ENCODE measurements at regions not wholly inside any gene's neighbourhood (a gene's known extent, or its start where the extent isn't known, plus 50 kb on each side); places are given as distances from the start of the nearest gene placed in this dataset.
"Not testable (repeated sequence)": the region's sequence is repeated elsewhere in the genome, so short reads cannot be mapped to it uniquely, and the experiment has no call there.

DNA sequence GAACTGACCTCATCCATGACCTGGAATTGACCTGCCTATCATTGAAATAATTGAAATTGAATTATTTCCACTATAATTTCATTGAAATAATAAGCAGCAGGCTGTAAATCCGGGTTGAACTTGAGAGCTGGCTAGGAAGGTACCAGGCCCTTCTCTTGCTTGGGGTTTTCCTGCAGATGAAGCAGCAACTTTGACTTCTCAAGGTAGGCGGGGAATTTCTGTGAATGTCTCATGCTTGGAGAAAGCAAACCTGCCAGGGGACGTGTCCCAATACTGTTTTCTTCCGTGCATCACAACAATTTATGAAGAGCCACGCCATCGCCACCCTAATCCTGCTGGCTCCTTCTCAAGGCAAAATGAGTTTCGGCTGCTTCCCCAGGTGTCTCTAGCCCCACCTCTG is 97.5 kb upstream of the XYLT1 start:
- no peak for DNase-seq

DNA sequence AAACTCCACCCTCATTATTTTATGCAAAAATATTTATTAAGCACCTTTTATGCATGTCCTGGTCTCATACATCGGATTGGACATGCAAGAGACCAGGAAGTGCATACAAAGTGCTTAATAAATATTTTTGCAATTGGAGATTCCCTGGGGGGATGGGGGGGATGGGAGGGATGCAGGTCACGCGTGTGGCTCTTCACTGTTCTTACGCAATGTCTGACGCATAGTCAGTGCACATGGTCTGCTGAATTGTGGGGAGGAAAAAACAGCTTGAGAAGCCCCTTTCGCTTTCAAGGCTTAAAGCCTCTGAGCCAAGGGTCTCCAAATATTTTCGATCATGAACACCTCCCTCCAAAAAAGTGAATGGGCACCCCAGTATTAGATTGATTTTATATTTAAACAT is 96.7 kb upstream of the XYLT1 start:
- no peak for DNase-seq

- no peak for DNase-seq
Measured at GRCh38 chr16:17566656-17567450, 96.1 kb upstream of the XYLT1 start.

- no peak for DNase-seq
Measured at GRCh38 chr16:17566075-17566474, 95.3 kb upstream of the XYLT1 start.

- DNase-seq, result no peak
Measured at GRCh38 chr16:17565605-17566004, 94.8 kb upstream of the XYLT1 start.

DNA sequence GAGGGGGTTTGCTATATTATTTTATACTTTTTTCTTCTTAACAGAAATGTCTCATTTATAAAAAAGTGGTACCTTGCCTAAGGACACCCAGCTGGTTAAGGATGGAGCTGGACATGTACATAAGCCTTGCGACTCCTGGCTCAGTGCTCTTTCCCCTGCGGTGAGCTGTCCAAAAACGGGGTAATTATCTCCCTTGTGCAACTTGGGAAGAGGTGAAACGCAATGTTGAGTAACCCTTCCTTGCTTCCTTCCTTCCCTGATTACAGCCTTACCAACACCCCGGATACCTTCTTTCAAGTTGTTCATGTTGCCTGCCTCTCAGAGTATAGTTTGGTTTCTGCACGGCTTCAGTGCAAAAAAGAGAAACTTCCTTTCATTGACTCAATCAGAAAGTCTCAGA is 94.1 kb upstream of the XYLT1 start:
- DNase-seq, result no peak

GRCh38 chr16:17563323-17564091 is 92.7 kb upstream of the XYLT1 start:
- DNase-seq, result no peak

DNA sequence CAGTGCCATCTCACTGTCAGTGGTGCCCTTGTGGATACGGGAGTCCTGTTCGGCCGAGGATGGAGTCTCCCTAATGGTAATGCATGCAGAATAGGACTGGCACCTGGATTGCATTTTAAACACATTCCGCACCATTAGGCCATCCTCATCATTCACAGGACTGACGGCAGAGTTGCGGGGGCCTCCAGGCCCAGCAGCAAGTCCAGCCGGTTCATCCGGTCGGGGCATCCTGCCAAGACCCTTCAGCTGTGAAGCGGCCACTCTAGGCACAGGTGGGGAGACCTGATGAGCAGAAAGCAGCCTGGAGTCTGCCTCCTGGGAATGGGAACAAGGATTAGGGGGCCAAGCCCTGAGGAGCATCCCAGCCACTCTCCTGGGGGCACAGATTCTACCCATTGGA is 90.3 kb upstream of the XYLT1 start:
- DNase-seq, result no peak

DNA sequence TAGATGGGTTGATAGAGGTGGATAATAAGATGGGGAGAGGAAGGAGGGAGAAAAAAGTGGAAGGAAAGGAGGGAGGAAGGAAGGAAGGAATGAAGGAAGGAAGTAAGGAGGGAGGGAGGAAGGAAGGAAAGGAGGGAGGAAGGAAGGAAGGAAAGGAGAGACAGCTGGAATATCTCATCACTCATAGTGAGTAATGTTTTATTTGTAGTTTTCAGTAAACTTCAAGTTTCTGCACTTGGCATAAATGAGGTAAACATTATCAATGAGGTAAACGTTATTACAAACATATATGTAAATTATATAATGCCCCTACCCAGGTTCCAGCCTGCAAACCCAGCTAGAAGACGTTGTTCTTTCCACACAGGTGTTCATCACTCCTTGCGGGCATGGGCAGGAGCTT is 89.8 kb upstream of the XYLT1 start:
- no peak for DNase-seq

GRCh38 chr16:17559394-17559793 is 88.6 kb upstream of the XYLT1 start:
- DNase-seq, result no peak

- DNase-seq, result no peak
Measured at GRCh38 chr16:17557949-17558348, 87.2 kb upstream of the XYLT1 start.

GRCh38 chr16:17557480-17557879 is 86.7 kb upstream of the XYLT1 start:
- no peak for DNase-seq

- DNase-seq, result no peak
Measured at GRCh38 chr16:17556276-17557052, 85.7 kb upstream of the XYLT1 start.

- no peak for DNase-seq
Measured at GRCh38 chr16:17555176-17555575, 84.4 kb upstream of the XYLT1 start.

DNA sequence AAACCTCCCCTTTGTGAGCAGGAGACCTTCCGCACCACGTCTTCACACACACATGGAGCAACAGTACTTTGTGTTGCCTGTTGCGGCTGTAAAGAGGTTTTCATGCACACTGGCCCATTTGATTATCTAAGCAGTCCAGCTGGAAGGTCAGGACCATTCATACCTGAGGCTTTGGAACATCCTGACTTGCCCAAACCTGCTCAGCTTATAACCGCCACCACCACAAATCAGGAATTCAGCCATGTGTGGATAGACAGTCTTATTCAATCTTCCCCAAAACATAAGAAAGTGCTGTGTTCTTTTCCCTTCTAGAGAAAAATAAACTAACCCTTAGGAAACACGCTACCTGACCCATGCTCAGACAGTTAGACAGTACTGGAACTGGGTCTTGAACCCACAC is 81.6 kb upstream of the XYLT1 start:
- DNase-seq, result no peak

DNA sequence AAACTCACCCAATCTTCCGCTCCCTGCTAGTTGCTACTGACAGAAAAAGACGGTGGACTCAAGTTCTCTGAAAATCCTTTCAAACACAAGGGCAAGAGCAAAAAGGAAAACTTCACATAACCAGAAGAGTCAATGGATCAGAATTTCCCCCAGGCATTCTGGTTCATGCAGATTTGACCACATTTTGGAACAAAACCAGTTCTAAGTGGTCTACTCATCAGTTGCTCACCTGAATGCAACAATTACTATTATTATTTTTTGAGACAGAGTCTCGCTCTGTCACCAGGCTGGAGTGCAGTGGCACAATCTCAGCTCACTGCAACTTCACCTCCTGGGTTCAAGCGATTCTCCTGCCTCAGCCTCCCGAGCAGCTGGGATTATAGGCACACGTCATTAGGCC is 80.9 kb upstream of the XYLT1 start:
- not testable (repeated sequence) for DNase-seq

- no peak for DNase-seq
Measured at GRCh38 chr16:17548825-17549224, 78.1 kb upstream of the XYLT1 start.

- DNase-seq, result no peak
Measured at GRCh38 chr16:17544785-17545184, 74.0 kb upstream of the XYLT1 start.

- no peak for DNase-seq
Measured at GRCh38 chr16:17544304-17544703, 73.5 kb upstream of the XYLT1 start.

- DNase-seq, result no peak
Measured at GRCh38 chr16:17543073-17543472, 72.3 kb upstream of the XYLT1 start.

- DNase-seq, result no peak
Measured at GRCh38 chr16:17541324-17541723, 70.6 kb upstream of the XYLT1 start.

GRCh38 chr16:17538927-17539326 is 68.2 kb upstream of the XYLT1 start:
- DNase-seq, result no peak

DNA sequence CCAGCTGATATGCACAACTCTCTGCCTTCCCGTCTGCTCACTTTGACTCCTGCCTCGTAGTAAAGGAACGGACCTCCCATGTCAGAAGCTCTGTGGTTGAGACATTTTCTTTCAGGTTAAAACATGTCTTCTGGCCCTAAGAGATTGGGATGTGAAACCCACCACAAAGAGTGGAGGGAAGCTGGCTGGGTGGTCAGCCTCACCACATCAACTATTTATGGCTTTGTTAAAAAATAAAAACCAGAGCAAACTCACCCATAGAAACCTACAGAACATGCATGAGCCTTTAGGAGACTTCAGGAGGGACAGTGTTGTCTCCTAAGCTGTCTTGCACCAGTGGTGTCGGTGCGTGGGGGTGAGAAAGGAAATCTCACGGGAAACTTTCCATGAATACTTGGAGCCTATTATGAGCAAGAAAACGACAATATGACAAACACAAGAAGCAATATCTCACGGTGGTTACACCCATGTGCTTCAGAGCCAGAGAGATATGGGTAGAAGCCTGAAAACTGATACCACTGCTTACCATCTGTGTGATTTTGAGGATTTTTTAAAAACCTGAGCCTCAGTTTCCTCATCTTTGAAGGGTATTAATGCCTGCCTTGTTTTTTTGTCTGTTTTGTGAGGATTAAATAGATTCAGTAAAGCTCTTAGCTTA is 61.7 kb upstream of the XYLT1 start:
- DNase-seq, result no peak
